Tibial nerve (tissue), 4 donors: ENCODE measurements at regions not wholly inside any gene's neighbourhood (a gene's known extent, or its start where the extent isn't known, plus 50 kb on each side); places are given as distances from the start of the nearest gene placed in this dataset.

Source experiments
- DNase-seq, 2 donors: peaks; one replicate each; pipeline ENCODE4 v3.0.0-alpha.2; 2019; ENCODE audit warnings: low spot score in 2 of 2
- H3K27ac ChIP-seq, 4 donors: fragments of 200-600 bp; sonication (generic) in 3 of 4; one replicate each; pipeline ENCODE4 v1.5.1; 2017 to 2019; ENCODE audit warnings: mild to moderate bottlenecking in 1 of 4
- H3K27me3 ChIP-seq, 2 donors: fragments of 200-600 bp; sonication (generic) in 1 of 2; one replicate each; pipeline versions ENCODE4 v1.5.1 to v1.6.0; 2017 to 2019
- H3K36me3 ChIP-seq, 3 donors: fragments of 200-600 bp; sonication (generic); one replicate each; pipeline ENCODE4 v1.5.1; 2018 to 2019
- H3K4me1 ChIP-seq, 4 donors: fragments of 200-600 bp; sonication (generic) in 3 of 4; one replicate each; pipeline ENCODE4 v1.5.1; 2017 to 2019
- H3K4me3 ChIP-seq, 4 donors: fragments of 200-600 bp; sonication (generic) in 3 of 4; one replicate each; pipeline ENCODE4 v1.5.1; 2017 to 2019; ENCODE audit warnings: mild to moderate bottlenecking in 1 of 4, moderate library complexity in 1 of 4
- H3K9me3 ChIP-seq, 4 donors: fragments of 200-600 bp; sonication (generic) in 3 of 4; one replicate each; pipeline ENCODE4 v1.5.1; 2017 to 2019
- EP300 ChIP-seq, 2 donors: sonication (generic); formaldehyde crosslinking; IDR thresholded peaks; one replicate each; pipeline ENCODE4 v1.6.1; 2017; ENCODE audit warnings: antibody characterized with exemption in 2 of 2, mild to moderate bottlenecking in 1 of 2
- POLR2A ChIP-seq, 2 donors: fragments of 450-650 bp; IDR thresholded peaks; one replicate each; pipeline ENCODE4 v1.6.1; 2017; ENCODE audit warnings: antibody characterized with exemption in 2 of 2, mild to moderate bottlenecking in 2 of 2, moderate library complexity in 2 of 2
- WGBS, 2 donors: methylation state at CpG; one replicate each; pipeline ENCODE4 v1.1.5; 2018; 5-methylcytosine and 5-hydroxymethylcytosine counted together
- TF ChIP-seq, protein P1 (sequence below), 5 experiments: fragments of 200-600 bp in 3 of 5; fragments of 450-650 bp in 2 of 5; sonication (generic) in 3 of 5; IDR thresholded peaks; one replicate each; pipeline ENCODE4 v1.5.1; 2016 to 2019; ENCODE audit warnings: antibody characterized with exemption in 5 of 5, mild to moderate bottlenecking in 3 of 5, moderate library complexity in 2 of 5

DNA sequence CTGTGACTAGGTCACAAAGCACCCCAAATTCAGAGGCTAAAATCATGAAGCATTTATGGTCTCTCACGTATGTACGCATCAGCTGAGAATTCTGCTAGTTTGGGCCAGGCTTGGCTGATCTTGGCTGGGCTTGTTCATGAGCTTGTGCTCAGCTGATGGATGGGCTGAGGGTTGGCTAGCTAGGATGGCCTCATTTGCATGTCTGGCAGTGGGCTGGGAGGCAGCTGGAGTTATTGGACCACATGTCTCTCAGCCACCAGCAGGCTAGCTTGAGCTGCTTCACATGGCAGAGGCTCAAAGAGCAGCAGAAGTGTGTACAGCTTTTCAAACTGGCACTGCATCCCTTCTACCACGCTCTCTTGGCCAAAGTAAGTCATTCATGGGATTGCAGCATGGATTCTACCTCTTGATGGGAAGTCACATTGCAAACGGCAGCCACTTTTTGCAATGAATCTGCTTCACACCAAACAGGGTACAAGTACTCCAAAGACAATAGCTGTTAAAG lies 770.3 kb downstream of the TYW1 start:
- no peaks in the 10 kb centered on the region for H3K4me1 ChIP-seq
- DNase-seq = no peak
- no peaks in the 10 kb centered on the region for H3K36me3 ChIP-seq
- WGBS, 2 donors = 90 to 96% methylated on average over 4 of the region's 4 CpGs
- TF ChIP-seq EP300 (IDR thresholded peaks at IDR 0.05) = no peak
- no peak for TF ChIP-seq POLR2A (IDR thresholded peaks at IDR 0.05)
- TF ChIP-seq, protein P1, sequence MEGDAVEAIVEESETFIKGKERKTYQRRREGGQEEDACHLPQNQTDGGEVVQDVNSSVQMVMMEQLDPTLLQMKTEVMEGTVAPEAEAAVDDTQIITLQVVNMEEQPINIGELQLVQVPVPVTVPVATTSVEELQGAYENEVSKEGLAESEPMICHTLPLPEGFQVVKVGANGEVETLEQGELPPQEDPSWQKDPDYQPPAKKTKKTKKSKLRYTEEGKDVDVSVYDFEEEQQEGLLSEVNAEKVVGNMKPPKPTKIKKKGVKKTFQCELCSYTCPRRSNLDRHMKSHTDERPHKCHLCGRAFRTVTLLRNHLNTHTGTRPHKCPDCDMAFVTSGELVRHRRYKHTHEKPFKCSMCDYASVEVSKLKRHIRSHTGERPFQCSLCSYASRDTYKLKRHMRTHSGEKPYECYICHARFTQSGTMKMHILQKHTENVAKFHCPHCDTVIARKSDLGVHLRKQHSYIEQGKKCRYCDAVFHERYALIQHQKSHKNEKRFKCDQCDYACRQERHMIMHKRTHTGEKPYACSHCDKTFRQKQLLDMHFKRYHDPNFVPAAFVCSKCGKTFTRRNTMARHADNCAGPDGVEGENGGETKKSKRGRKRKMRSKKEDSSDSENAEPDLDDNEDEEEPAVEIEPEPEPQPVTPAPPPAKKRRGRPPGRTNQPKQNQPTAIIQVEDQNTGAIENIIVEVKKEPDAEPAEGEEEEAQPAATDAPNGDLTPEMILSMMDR (IDR thresholded peaks at IDR 0.05) = no peak
- no peaks in the 10 kb centered on the region for H3K27me3 ChIP-seq
- no peak overlapping the region for H3K27ac ChIP-seq
- no peak overlapping the region for H3K4me3 ChIP-seq
- peaks cover 0 to 10% (median 0%) of the 10 kb centered on the region in 4 donors for H3K9me3 ChIP-seq

- Histone ChIP-seq H3K4me1 (no peaks in the 10 kb centered on the region), H3K36me3 (no peaks in the 10 kb centered on the region), H3K27ac (no peak overlapping the region), H3K4me3 (no peak overlapping the region), H3K9me3 (peaks cover 0 to 8% (median 0%) of the 10 kb centered on the region in 4 donors), H3K27me3 (no peaks in the 10 kb centered on the region)
- WGBS, 2 donors = 78 to 82% methylated on average over 12 to 15 of the region's 15 CpGs
- no peak for TF ChIP-seq POLR2A (IDR thresholded peaks at IDR 0.05)
- TF ChIP-seq, protein P1 (IDR thresholded peaks at IDR 0.05) = no peak
- no peak for TF ChIP-seq EP300 (IDR thresholded peaks at IDR 0.05)
- DNase-seq = no peak
These were observed 775.4 kb downstream of the TYW1 start for GRCh38 chr7:67771846-67772605.

DNA sequence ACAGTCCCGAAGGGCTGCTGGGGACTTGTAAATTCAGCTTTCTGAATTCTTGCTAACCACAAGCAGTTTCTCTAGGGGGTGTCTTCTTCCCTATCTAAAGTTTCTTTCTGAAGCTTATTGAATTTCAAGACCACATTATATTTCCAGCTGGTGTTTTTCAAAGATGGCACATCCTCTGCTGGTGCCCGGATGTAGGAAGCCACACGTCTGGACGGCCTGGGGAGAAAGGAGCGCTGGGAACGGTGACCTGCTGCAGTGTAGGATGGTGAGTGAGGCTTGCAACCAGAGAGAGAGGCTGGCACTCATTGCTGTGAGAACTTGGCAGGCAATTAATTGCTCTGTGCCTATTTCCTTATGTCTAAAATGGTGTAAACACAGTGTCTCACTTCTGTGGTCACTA lies 776.4 kb downstream of the TYW1 start:
- no peaks in the 10 kb centered on the region for H3K27me3 ChIP-seq
- WGBS, 2 donors = 52 to 54% methylated on average over 6 of the region's 6 CpGs
- H3K9me3 ChIP-seq = peaks cover 0 to 6% (median 0%) of the 10 kb centered on the region in 4 donors
- no peak for DNase-seq
- H3K27ac ChIP-seq = no peak overlapping the region
- H3K4me3 ChIP-seq = no peak overlapping the region
- H3K4me1 ChIP-seq = no peaks in the 10 kb centered on the region
- no peaks in the 10 kb centered on the region for H3K36me3 ChIP-seq
- TF ChIP-seq, protein P1 (IDR thresholded peaks at IDR 0.05) = no peak
- TF ChIP-seq EP300 (IDR thresholded peaks at IDR 0.05) (no peak), POLR2A (IDR thresholded peaks at IDR 0.05) (no peak)

GRCh38 chr7:67777119-67777518 lies 780.5 kb downstream of the TYW1 start:
- H3K27me3 ChIP-seq = no peaks in the 10 kb centered on the region
- H3K4me1 ChIP-seq = no peaks in the 10 kb centered on the region
- TF ChIP-seq POLR2A (IDR thresholded peaks at IDR 0.05) (no peak), EP300 (IDR thresholded peaks at IDR 0.05) (no peak)
- TF ChIP-seq, protein P1 (IDR thresholded peaks at IDR 0.05) = no peak
- 79 to 86% methylated on average over 3 of the region's 3 CpGs for WGBS, 2 donors
- H3K36me3 ChIP-seq = no peaks in the 10 kb centered on the region
- no peak for DNase-seq
- no peak overlapping the region for H3K27ac ChIP-seq
- H3K4me3 ChIP-seq = no peak overlapping the region
- peaks cover 0 to 5% (median 0%) of the 10 kb centered on the region in 4 donors for H3K9me3 ChIP-seq

DNA sequence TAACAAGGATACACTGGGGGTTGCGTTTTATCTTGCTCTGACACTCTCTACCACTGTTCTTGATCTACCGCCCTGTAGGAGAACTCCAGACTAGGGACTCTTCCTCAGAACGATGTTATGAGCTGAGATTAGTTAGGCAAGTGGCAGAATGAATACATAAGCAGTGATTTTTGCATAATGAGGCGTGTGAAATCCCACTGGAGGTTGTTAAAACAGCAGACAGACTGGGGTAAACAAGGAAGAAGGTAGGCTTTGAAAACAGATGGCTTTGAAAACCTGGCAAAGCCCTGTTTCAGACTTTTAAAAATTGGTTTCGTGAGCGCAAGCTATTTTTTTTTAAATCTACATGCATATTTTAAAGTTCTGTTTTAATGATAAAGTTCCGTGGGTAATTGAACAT lies 785.2 kb downstream of the TYW1 start:
- Histone ChIP-seq H3K9me3 (peaks cover 0 to 5% (median 0%) of the 10 kb centered on the region in 4 donors), H3K4me3 (no peak overlapping the region), H3K27me3 (no peaks in the 10 kb centered on the region), H3K36me3 (no peaks in the 10 kb centered on the region), H3K4me1 (no peaks in the 10 kb centered on the region), H3K27ac (no peak overlapping the region)
- DNase-seq = no peak
- 69 to 78% methylated on average over 7 of the region's 7 CpGs for WGBS, 2 donors
- TF ChIP-seq POLR2A (IDR thresholded peaks at IDR 0.05) (no peak), EP300 (IDR thresholded peaks at IDR 0.05) (no peak)
- TF ChIP-seq, protein P1 (IDR thresholded peaks at IDR 0.05) = no peak
